Sigmoid colon (tissue), 6 donors: ENCODE measurements at regions not wholly inside any gene's neighbourhood (a gene's known extent, or its start where the extent isn't known, plus 50 kb on each side); places are given as distances from the start of the nearest gene placed in this dataset.

ENCODE experiments used
- DNase-seq: peaks from one replicate; pipeline ENCODE4 v3.0.0-alpha.2; 2019
- H3K27ac ChIP-seq, 4 donors: fragments of 200-600 bp; sonication (generic); one replicate each; pipeline ENCODE4 v1.5.1; 2016 to 2019; ENCODE audit warnings: mild to moderate bottlenecking in 1 of 4
- H3K27me3 ChIP-seq, 3 donors: fragments of 200-600 bp; sonication (generic); one replicate each; pipeline ENCODE4 v1.5.1; 2019; ENCODE audit warnings: mild to moderate bottlenecking in 1 of 3
- H3K36me3 ChIP-seq, 4 donors: fragments of 200-600 bp; sonication (generic); one replicate each; pipeline ENCODE4 v1.5.1; 2016 to 2019
- H3K4me1 ChIP-seq, 4 donors: fragments of 200-600 bp; sonication (generic); one replicate each; pipeline ENCODE4 v1.5.1; 2017 to 2019
- H3K4me3 ChIP-seq, 4 donors: fragments of 200-600 bp; sonication (generic); one replicate each; pipeline ENCODE4 v1.5.1; 2017 to 2019; ENCODE audit warnings: mild to moderate bottlenecking in 2 of 4, moderate library complexity in 1 of 4
- H3K9me3 ChIP-seq, 4 donors: fragments of 200-600 bp in 3 of 4; sonication (generic) in 3 of 4; one replicate each; pipeline versions ENCODE4 v1.5.1 to v1.6.1; 2013 to 2019
- EP300 ChIP-seq, 4 donors: sonication (generic); formaldehyde crosslinking; IDR thresholded peaks; one replicate each; pipeline ENCODE4 v1.6.1; 2017; ENCODE audit warnings: antibody characterized with exemption in 4 of 4
- POLR2A ChIP-seq, 2 donors: fragments of 450-650 bp; IDR thresholded peaks; one replicate each; pipeline ENCODE4 v1.6.1; 2016; ENCODE audit warnings: antibody characterized with exemption in 2 of 2, mild to moderate bottlenecking in 2 of 2, moderate library complexity in 2 of 2
- POLR2AphosphoS5 ChIP-seq, 4 donors: sonication (generic); formaldehyde crosslinking; IDR thresholded peaks; one replicate each; pipeline ENCODE4 v1.6.1; 2017; ENCODE audit warnings: antibody characterized with exemption in 4 of 4
- WGBS, 2 donors: extraction: QIAGEN DNeasy Blood & Tissue Kit; methylation state at CpG; one replicate each; pipeline ENCODE4 v1.1.7; 2013; 5-methylcytosine and 5-hydroxymethylcytosine counted together
- intact Hi-C: fragments of 100-400 bp; cut with DNase I; formaldehyde crosslinking; loops from one replicate; pipeline ENCODE4 v1.15.1; 2023
- TF ChIP-seq, protein P1 (sequence below), 4 experiments: fragments of 450-650 bp in 3 of 4; fragments of 200-600 bp in 1 of 4; IDR thresholded peaks; one replicate each; pipeline ENCODE4 v1.5.1; 2016 to 2019; ENCODE audit warnings: antibody characterized with exemption in 4 of 4, mild to moderate bottlenecking in 3 of 4, moderate library complexity in 2 of 4
- donor health status: healthy with polysubstance abuse.
- donor health status: healthy.

DNA sequence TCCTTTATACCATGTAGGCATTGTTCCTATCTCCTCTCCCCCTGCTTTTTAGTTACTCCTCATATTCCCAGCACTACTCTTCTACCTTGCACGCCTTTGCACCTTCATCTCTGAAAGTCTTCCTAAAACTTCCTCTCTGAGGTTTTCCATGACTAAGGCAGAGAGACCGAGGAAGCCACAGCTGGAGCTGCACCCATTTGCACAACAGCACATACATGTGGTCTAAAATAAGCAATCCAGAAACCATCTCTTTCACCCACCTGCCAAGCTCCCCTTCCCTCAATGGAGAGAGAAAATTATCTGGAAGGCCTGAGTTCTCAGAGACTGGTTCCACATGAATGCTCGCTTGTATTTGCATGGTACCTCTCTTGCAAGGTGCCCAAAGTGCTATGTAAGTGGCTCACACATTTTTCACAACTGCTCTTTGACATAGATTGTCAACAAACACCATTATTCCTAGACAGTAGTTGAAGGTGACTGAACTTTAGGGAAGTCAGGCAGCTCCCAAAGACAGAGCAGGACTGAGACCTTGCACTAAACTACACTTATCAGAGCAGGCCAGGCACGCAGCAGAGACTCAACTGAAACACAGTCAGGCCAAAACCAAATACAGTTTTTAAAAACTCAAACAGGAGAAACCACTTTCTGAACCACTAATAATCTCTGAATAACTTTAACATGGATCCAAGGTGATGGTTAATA is 313.2 kb downstream of the TFAP2A start:
- Histone ChIP-seq H3K27ac (no peak overlapping the region), H3K4me1 (no peaks in the 10 kb centered on the region), H3K27me3 (no peaks in the 10 kb centered on the region), H3K36me3 (no peaks in the 10 kb centered on the region), H3K9me3 (no peaks in the 10 kb centered on the region), H3K4me3 (no peak overlapping the region)
- DNase-seq: no peak
- TF ChIP-seq, protein P1, sequence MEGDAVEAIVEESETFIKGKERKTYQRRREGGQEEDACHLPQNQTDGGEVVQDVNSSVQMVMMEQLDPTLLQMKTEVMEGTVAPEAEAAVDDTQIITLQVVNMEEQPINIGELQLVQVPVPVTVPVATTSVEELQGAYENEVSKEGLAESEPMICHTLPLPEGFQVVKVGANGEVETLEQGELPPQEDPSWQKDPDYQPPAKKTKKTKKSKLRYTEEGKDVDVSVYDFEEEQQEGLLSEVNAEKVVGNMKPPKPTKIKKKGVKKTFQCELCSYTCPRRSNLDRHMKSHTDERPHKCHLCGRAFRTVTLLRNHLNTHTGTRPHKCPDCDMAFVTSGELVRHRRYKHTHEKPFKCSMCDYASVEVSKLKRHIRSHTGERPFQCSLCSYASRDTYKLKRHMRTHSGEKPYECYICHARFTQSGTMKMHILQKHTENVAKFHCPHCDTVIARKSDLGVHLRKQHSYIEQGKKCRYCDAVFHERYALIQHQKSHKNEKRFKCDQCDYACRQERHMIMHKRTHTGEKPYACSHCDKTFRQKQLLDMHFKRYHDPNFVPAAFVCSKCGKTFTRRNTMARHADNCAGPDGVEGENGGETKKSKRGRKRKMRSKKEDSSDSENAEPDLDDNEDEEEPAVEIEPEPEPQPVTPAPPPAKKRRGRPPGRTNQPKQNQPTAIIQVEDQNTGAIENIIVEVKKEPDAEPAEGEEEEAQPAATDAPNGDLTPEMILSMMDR (IDR thresholded peaks at IDR 0.05): no peak
- TF ChIP-seq POLR2A (IDR thresholded peaks at IDR 0.05) (no peak), POLR2AphosphoS5 (IDR thresholded peaks at IDR 0.05) (no peak), EP300 (IDR thresholded peaks at IDR 0.05) (no peak)
- WGBS, 2 donors: 83 to 88% methylated on average over 4 of the region's 4 CpGs
- intact Hi-C loops: no loop called here

GRCh38 chr6:10099529-10100140 is 315.2 kb downstream of the TFAP2A start:
- Histone ChIP-seq H3K4me1 (no peaks in the 10 kb centered on the region), H3K9me3 (no peaks in the 10 kb centered on the region), H3K36me3 (no peaks in the 10 kb centered on the region), H3K27me3 (no peaks in the 10 kb centered on the region), H3K4me3 (peak overlapping the region in 1 of 4 donors; percentile 16), H3K27ac (no peak overlapping the region)
- intact Hi-C loops: no loop called here
- no peak for DNase-seq
- 37 to 61% methylated on average over 9 of the region's 9 CpGs for WGBS, 2 donors
- TF ChIP-seq POLR2A (IDR thresholded peaks at IDR 0.05) (no peak), EP300 (IDR thresholded peaks at IDR 0.05) (no peak), POLR2AphosphoS5 (IDR thresholded peaks at IDR 0.05) (no peak)
- TF ChIP-seq, protein P1 (IDR thresholded peaks at IDR 0.05): no peak

- intact Hi-C loops: no loop called here
- Histone ChIP-seq H3K27ac (no peak overlapping the region), H3K27me3 (no peaks in the 10 kb centered on the region), H3K9me3 (no peaks in the 10 kb centered on the region), H3K36me3 (no peaks in the 10 kb centered on the region), H3K4me1 (no peaks in the 10 kb centered on the region), H3K4me3 (peak overlapping the region in 1 of 4 donors; percentile 16)
- no peak for DNase-seq
- WGBS, 2 donors: 31 to 43% methylated on average over 27 of the region's 27 CpGs
- TF ChIP-seq EP300 (IDR thresholded peaks at IDR 0.05): no peak
- TF ChIP-seq, protein P1 (IDR thresholded peaks at IDR 0.05): no peak
- TF ChIP-seq POLR2A (IDR thresholded peaks at IDR 0.05): no peak
- TF ChIP-seq POLR2AphosphoS5 (IDR thresholded peaks at IDR 0.05): no peak
Measured at GRCh38 chr6:10098756-10099528, 315.9 kb downstream of the TFAP2A start.

- no peak for DNase-seq
- 89 to 90% methylated on average over 5 of the region's 5 CpGs for WGBS, 2 donors
- no peak for TF ChIP-seq POLR2A (IDR thresholded peaks at IDR 0.05)
- TF ChIP-seq EP300 (IDR thresholded peaks at IDR 0.05): no peak
- no peak for TF ChIP-seq POLR2AphosphoS5 (IDR thresholded peaks at IDR 0.05)
- TF ChIP-seq, protein P1 (IDR thresholded peaks at IDR 0.05): no peak
- Histone ChIP-seq H3K9me3 (no peaks in the 10 kb centered on the region), H3K27me3 (no peaks in the 10 kb centered on the region), H3K27ac (no peak overlapping the region), H3K4me3 (no peak overlapping the region), H3K4me1 (no peaks in the 10 kb centered on the region), H3K36me3 (no peaks in the 10 kb centered on the region)
- intact Hi-C loops: no loop called here
Measured at GRCh38 chr6:10093282-10093681, 321.6 kb downstream of the TFAP2A start.
